ENCODE measurements at regions not wholly inside any gene's neighbourhood (a gene's known extent, or its start where the extent isn't known, plus 50 kb on each side); places are given as distances from the start of the nearest gene placed in this dataset.

- DNase-seq: no peak
Observed at GRCh38 chr15:98144388-98144787, 183.9 kb downstream of the ARRDC4 start.

DNA sequence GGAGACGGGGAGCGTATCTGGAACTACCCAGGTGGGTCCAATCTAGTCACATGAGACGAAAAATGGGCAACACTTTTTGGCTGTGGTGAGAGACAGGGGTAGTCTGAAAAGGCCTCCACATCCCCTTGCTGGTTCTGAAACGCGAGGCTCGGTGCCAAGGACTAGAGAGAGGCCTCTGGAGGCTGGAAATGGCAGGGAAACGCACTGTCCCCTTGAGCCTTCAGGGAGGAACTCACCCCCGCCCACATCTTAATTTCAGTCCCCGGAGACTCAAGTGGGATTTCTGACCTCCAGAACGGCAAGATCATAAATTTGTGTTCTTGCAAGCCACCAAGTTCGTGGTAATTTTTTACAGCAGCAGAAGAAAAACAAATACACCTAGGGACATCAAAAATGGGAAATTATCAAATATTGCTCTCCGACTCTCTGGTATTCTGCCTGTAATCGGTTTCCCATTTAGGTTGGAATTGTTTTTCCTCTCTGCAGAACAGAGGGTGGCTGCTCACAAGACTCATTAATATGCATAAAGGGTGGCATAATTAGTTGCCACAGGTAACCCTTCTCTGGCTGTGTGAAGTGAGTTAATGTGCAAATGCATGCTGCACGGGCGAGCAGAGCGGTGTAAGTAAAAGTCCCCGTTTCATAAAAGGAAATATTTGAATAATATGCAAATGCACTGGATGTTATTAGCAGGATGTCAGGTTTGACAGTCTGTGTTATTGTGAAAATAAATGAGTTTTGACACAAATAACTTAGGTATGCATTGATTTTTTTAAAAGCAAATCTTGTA lies 185.7 kb downstream of the ARRDC4 start:
- DNase-seq: no peak

DNA sequence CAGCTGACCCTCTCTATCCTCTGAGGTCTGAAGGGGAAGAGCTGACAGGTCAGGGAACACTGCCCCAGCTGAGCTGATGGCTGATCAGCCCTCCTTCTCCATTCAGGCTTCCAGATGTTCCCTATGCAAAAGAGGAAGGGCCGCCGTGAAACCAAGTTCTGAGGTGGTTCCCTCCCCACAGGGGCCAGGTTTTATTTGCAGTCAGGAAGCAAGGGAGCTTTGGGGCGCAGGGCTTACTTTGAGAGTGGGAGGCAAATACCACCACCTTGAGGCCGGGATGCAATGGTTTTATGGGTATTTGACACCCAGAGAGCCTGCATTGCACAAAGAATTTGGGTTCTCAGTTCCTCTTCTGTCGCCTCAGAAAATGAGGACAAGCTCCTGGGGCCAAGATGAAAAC lies 186.9 kb downstream of the ARRDC4 start:
- no peak for DNase-seq

GRCh38 chr15:98150084-98150483 lies 189.6 kb downstream of the ARRDC4 start:
- DNase-seq: no peak

GRCh38 chr15:98150536-98150935 lies 190.0 kb downstream of the ARRDC4 start:
- DNase-seq: no peak

- no peak for DNase-seq
Observed at GRCh38 chr15:98151096-98151495, 190.6 kb downstream of the ARRDC4 start.

- DNase-seq: no peak
Observed at GRCh38 chr15:98152156-98152555, 191.7 kb downstream of the ARRDC4 start.

DNA sequence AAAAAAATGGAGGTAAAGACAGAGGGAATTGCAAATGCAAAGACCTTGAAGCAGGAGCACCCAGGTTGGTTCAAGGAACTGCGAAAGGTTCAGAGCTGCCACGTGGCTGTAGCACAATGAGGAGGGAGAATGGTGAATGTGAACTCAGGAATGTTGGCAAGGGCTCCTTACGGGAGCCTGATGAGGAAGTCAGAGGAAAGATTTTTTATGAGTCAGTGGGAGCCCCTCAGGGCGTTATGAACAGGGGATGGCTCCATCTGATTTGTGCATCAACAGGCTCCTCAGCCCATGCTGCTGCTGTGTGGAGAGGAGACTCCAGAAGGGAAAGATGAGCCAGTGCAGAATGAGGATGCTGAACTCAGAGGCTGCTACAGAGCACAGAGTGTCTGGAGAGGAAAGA lies 194.4 kb downstream of the ARRDC4 start:
- no peak for DNase-seq

GRCh38 chr15:98155356-98155755 lies 194.9 kb downstream of the ARRDC4 start:
- no peak for DNase-seq

DNA sequence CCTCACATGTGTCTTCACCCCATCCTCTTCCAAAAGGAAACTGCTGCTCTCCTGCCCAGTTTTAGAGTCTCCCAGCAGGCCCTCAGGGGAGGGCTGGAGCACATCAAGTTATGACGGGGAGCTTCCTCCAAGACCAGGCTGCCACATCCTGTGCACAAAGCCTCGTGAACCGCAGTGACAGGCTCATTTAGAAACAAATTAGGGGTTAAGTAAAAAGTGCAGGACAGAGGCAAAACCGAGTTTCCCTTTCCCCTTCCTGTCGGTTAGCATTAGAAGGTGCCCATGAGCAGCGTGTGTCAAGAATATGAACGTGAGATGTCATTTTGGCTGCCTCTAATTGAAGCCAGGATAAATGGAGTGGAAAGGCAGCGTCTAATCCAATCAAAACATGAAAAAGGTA lies 199.7 kb downstream of the ARRDC4 start:
- DNase-seq: no peak

DNA sequence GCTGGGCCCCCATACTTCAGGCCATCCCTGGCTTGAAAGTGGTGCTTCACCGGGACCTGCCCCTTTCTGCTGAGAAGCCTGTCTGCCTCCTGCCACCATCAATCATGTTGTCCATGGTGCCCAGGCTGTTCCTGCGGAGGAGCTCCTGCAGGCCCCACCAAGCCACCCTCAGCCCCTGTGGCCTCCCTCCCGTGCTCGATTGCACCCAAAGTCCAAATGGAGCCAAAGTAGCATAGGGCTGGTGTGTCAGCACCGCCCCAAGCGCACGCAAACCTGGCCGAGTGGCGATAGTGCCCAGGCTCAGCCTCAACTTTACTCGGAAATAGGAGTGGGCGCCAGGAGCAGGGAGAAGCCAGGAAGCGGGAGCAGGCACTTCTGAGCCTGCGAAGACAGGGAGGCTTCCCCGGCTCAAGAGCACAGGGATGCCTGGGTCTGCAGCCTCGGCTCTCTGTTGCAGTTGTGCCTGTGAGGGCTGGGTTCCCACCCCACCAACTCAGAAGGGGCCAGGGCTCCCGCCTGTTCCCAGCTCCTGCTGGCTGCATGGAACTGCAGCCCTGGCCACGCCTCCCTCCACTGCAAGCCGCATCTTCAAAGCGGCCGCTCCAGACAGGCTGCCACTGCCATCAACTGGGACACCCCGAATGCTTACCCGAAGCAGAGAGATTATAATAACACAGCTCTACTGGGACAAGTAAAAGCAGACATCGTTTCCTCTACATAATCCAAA lies 203.0 kb downstream of the ARRDC4 start:
- DNase-seq: no peak

DNA sequence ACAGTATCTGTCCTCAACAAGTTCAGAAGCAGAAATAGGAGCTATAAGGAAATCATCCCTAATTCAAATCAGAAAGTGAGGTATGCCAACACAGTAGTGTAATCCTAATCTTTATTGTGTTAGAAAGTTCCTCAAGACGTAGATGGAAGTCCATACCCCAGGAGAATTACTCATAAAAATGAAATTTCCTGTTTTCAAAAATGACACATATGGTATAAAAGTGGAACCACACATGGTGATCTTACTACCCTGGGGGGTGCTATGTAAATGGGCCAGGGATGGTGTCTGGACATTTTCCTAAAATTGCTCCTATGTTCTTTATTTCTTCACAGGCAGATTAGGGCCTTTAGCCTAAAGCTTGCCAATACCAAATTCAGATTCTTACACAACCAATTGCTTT lies 204.1 kb downstream of the ARRDC4 start:
- no peak for DNase-seq

- no peak for DNase-seq
Observed at GRCh38 chr15:98164986-98165385, 204.5 kb downstream of the ARRDC4 start.

DNA sequence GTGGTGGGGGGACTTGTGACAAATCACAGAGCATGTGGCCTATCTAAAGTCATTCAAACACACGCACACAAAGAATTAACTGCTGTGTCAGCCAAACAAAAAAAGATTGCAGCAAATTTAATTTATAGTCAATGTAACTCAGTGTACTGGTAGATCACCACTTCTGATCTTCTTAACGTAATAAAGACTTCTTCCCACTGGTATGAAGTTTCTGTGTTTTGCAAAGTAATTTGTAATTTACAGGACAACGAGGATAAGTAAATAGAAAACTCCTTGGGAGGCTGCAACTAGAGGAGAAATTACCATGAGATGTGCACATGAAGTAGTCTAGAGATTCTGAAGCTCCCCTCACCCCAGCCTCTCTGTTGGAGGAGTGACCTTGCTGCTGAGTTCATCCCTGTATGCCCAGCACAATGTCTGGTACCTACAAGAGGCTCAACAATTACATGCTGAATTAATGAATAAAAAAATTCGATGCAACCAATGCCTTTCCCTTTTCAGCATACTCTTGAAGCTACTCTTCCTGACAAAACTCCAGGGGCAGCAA lies 207.3 kb downstream of the ARRDC4 start:
- no peak for DNase-seq

- no peak for DNase-seq
Observed at GRCh38 chr15:98169551-98169950, 209.0 kb downstream of the ARRDC4 start.

- no peak for DNase-seq
Observed at GRCh38 chr15:98174286-98174685, 213.8 kb downstream of the ARRDC4 start.

GRCh38 chr15:98174841-98175240 lies 214.3 kb downstream of the ARRDC4 start:
- no peak for DNase-seq

DNA sequence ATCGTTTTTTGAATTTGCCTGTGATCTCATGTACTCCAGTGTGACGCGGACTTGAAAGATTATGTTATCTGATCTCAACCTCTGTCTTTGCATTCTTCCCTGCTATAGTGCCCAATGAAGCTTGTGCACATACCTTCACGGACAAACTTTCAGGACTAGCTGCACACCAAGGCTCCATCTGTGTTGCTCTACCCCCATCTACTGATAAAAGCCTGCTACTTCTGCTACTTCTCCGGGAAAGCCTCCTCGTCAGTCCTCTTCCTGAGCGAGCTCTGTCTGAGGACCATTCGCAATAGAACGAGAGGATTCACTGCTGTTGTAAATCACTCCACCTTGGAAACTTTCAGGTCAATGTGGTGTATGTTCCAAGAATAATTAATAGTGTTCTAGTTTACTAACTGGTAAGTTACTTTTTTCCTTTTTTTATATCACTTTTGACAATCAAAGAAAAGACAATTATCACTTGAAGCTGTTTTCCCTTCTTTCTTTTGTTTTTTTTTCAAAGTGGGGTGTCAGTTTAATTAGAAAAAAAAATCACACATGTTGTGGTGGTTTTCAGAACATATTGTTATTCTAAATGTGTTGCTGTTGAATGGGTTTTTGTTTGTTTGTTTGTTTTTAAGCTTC lies 217.6 kb downstream of the ARRDC4 start:
- peak; percentile 49 for DNase-seq

- DNase-seq: peak; percentile 22
Observed at GRCh38 chr15:98178861-98179260, 218.4 kb downstream of the ARRDC4 start.

GRCh38 chr15:98187549-98187948 lies 227.0 kb downstream of the ARRDC4 start:
- no peak for DNase-seq

- no peak for DNase-seq
Observed at GRCh38 chr15:98190914-98191313, 230.4 kb downstream of the ARRDC4 start.

- peak; percentile 9 for DNase-seq
Observed at GRCh38 chr15:98195796-98196195, 235.3 kb downstream of the ARRDC4 start.

DNA sequence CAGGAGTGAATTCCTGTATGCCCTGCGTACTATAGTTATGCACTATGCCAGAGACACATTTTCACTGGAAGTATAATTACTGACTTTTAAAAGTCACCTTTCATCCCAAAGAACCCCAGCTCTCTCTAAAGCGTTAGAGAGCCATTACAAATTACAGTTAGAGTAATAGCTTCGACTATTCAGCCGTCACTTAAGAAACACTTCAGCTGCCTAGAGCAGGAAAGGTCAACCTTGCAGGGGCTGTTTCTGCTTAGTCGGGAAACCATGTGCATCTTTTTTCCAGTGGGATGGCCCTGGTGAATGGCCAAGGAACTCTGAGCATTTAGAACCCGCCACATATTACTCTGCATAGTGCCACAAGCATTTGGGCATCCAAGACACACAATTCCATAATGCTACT lies 235.9 kb downstream of the ARRDC4 start:
- peak; percentile 18 for DNase-seq

Measured in right kidney (tissue), 1 donor.